ENCODE measurements at regions not wholly inside any gene's neighbourhood (a gene's known extent, or its start where the extent isn't known, plus 50 kb on each side); places are given as distances from the start of the nearest gene placed in this dataset.

GRCh38 chr4:131547506-131547981, 1601.5 kb upstream of the PCDH10 start:
- H3K36me3 Mint-ChIP-seq (ENCODE audit: insufficient read depth, unreplicated experiment): no peaks in the 10 kb centered on the region
- H3K27ac Mint-ChIP-seq (ENCODE audit: unreplicated experiment): no peak overlapping the region
- ChIA-PET POLR2A (no interaction called here), CTCF (no interaction called here)
- Histone ChIP-seq H3K4me3 (ENCODE audit: low read depth, low read length) (no peak overlapping the region), H3K9me3 (no peaks in the 10 kb centered on the region), H3K36me3 (ENCODE audit: control insufficient read depth, insufficient read depth, low read length) (no peaks in the 10 kb centered on the region), H3K4me1 (no peaks in the 10 kb centered on the region), H3K27me3 (replicated peaks; ENCODE audit: control insufficient read depth, insufficient read depth, low read length) (no peaks in the 10 kb centered on the region)
- H3K9me3 Mint-ChIP-seq (ENCODE audit: unreplicated experiment): no peaks in the 10 kb centered on the region
- no peak for TF ChIP-seq CTCF (IDR thresholded peaks at IDR 0.05; ENCODE audit: insufficient read depth in 1 of 2, low read depth in 1 of 2, low read length in 1 of 2, severe bottlenecking in 1 of 2, unreplicated experiment in 1 of 2)
- no peaks in the 10 kb centered on the region for H3K27me3 Mint-ChIP-seq (ENCODE audit: insufficient read depth, unreplicated experiment)
- BruUV-seq (replicated peaks): no TSS peak
- intact Hi-C loops (cut with micrococcal nuclease; ENCODE audit: unreplicated experiment): no loop called here
- no peaks in the 10 kb centered on the region for H3K4me1 Mint-ChIP-seq (ENCODE audit: low read depth, unreplicated experiment)
- no peak for DNase-seq
- no peak overlapping the region for H3K4me3 Mint-ChIP-seq (ENCODE audit: unreplicated experiment)

- Histone ChIP-seq H3K4me1 (no peaks in the 10 kb centered on the region), H3K27me3 (replicated peaks; ENCODE audit: control insufficient read depth, insufficient read depth, low read length) (no peaks in the 10 kb centered on the region), H3K9me3 (no peaks in the 10 kb centered on the region), H3K4me3 (ENCODE audit: low read depth, low read length) (no peak overlapping the region), H3K36me3 (ENCODE audit: control insufficient read depth, insufficient read depth, low read length) (no peaks in the 10 kb centered on the region)
- ChIA-PET CTCF (no interaction called here), POLR2A (no interaction called here)
- no peaks in the 10 kb centered on the region for H3K36me3 Mint-ChIP-seq (ENCODE audit: insufficient read depth, unreplicated experiment)
- BruUV-seq (replicated peaks): no TSS peak
- no peaks in the 10 kb centered on the region for H3K4me1 Mint-ChIP-seq (ENCODE audit: low read depth, unreplicated experiment)
- no peak for DNase-seq
- H3K9me3 Mint-ChIP-seq (ENCODE audit: unreplicated experiment): no peaks in the 10 kb centered on the region
- H3K4me3 Mint-ChIP-seq (ENCODE audit: unreplicated experiment): no peak overlapping the region
- no peak for TF ChIP-seq CTCF (IDR thresholded peaks at IDR 0.05; ENCODE audit: insufficient read depth in 1 of 2, low read depth in 1 of 2, low read length in 1 of 2, severe bottlenecking in 1 of 2, unreplicated experiment in 1 of 2)
- intact Hi-C loops (cut with micrococcal nuclease; ENCODE audit: unreplicated experiment): no loop called here
- H3K27me3 Mint-ChIP-seq (ENCODE audit: insufficient read depth, unreplicated experiment): no peaks in the 10 kb centered on the region
- H3K27ac Mint-ChIP-seq (ENCODE audit: unreplicated experiment): no peak overlapping the region
These were observed 1597.8 kb upstream of the PCDH10 start for GRCh38 chr4:131551306-131551705.

- no peaks in the 10 kb centered on the region for H3K9me3 ChIP-seq
- no peak overlapping the region for H3K4me3 Mint-ChIP-seq (ENCODE audit: unreplicated experiment)
- H3K4me3 ChIP-seq (ENCODE audit: low read depth, low read length): no peak overlapping the region
- no peaks in the 10 kb centered on the region for H3K4me1 Mint-ChIP-seq (ENCODE audit: low read depth, unreplicated experiment)
- intact Hi-C loops (cut with micrococcal nuclease; ENCODE audit: unreplicated experiment): no loop called here
- POLR2A ChIA-PET: no interaction called here
- no peaks in the 10 kb centered on the region for H3K27me3 Mint-ChIP-seq (ENCODE audit: insufficient read depth, unreplicated experiment)
- no peaks in the 10 kb centered on the region for H3K27me3 ChIP-seq (replicated peaks; ENCODE audit: control insufficient read depth, insufficient read depth, low read length)
- no peak overlapping the region for H3K27ac Mint-ChIP-seq (ENCODE audit: unreplicated experiment)
- CTCF ChIA-PET: no interaction called here
- TF ChIP-seq CTCF (IDR thresholded peaks at IDR 0.05; ENCODE audit: insufficient read depth in 1 of 2, low read depth in 1 of 2, low read length in 1 of 2, severe bottlenecking in 1 of 2, unreplicated experiment in 1 of 2): no peak
- no peaks in the 10 kb centered on the region for H3K9me3 Mint-ChIP-seq (ENCODE audit: unreplicated experiment)
- no peaks in the 10 kb centered on the region for H3K36me3 ChIP-seq (ENCODE audit: control insufficient read depth, insufficient read depth, low read length)
- BruUV-seq (replicated peaks): no TSS peak
- no peaks in the 10 kb centered on the region for H3K4me1 ChIP-seq
- no peak for DNase-seq
- no peaks in the 10 kb centered on the region for H3K36me3 Mint-ChIP-seq (ENCODE audit: insufficient read depth, unreplicated experiment)
These were observed 1583.1 kb upstream of the PCDH10 start for GRCh38 chr4:131566026-131566425.

Measured in Caco-2 (cell line).